ENCODE measurements at regions not wholly inside any gene's neighbourhood (a gene's known extent, or its start where the extent isn't known, plus 50 kb on each side); places are given as distances from the start of the nearest gene placed in this dataset.

- no peaks in the 10 kb centered on the region for H3K4me1 ChIP-seq (ENCODE audit: insufficient read depth, low read length, poor library complexity, severe bottlenecking)
- no peaks in the 10 kb centered on the region for H3K27me3 ChIP-seq (replicated peaks; ENCODE audit: insufficient read depth, low read depth, low read length, poor library complexity)
- no peak overlapping the region for H3K27ac ChIP-seq (ENCODE audit: low read depth, low read length, poor library complexity, severe bottlenecking)
- ChIA-PET POLR2A (ENCODE audit: low non-redundant PET) (no interaction called here), CTCF (no interaction called here)
- no peaks in the 10 kb centered on the region for H3K36me3 ChIP-seq (ENCODE audit: insufficient read depth, low read length, poor library complexity, severe bottlenecking)
- DNase-seq (ENCODE audit: low spot score), result no peak
- no peak for TF ChIP-seq CTCF (conservative IDR thresholded peaks at IDR 0.05; ENCODE audit: low read depth, low read length)
- TF ChIP-seq EZH2 (IDR thresholded peaks at IDR 0.05; ENCODE audit: borderline replicate concordance, low read depth, low read length, poor library complexity, severe bottlenecking), result no peak
- peaks cover 3% of the 10 kb centered on the region for H3K9me3 ChIP-seq (ENCODE audit: low read depth, low read length, poor library complexity, severe bottlenecking)
- H3K4me3 ChIP-seq (ENCODE audit: low read depth, low read length, poor library complexity, severe bottlenecking), result no peak overlapping the region
- intact Hi-C loops (cut with micrococcal nuclease; ENCODE audit: unreplicated experiment), result no loop called here
- BruUV-seq (replicated peaks), result no TSS peak
These were observed 70.3 kb upstream of the ZNF521 start for GRCh38 chr18:25422230-25422629.

GRCh38 chr18:25420077-25420825 is 68.3 kb upstream of the ZNF521 start:
- no peak for DNase-seq (ENCODE audit: low spot score)
- BruUV-seq (replicated peaks), result no TSS peak
- POLR2A ChIA-PET (ENCODE audit: low non-redundant PET), result no interaction called here
- CTCF ChIA-PET, result no interaction called here
- no peak overlapping the region for H3K4me3 ChIP-seq (ENCODE audit: low read depth, low read length, poor library complexity, severe bottlenecking)
- no peaks in the 10 kb centered on the region for H3K27me3 ChIP-seq (replicated peaks; ENCODE audit: insufficient read depth, low read depth, low read length, poor library complexity)
- TF ChIP-seq EZH2 (IDR thresholded peaks at IDR 0.05; ENCODE audit: borderline replicate concordance, low read depth, low read length, poor library complexity, severe bottlenecking) (no peak), CTCF (conservative IDR thresholded peaks at IDR 0.05; ENCODE audit: low read depth, low read length) (no peak)
- H3K9me3 ChIP-seq (ENCODE audit: low read depth, low read length, poor library complexity, severe bottlenecking), result peaks cover 3% of the 10 kb centered on the region
- no peaks in the 10 kb centered on the region for H3K36me3 ChIP-seq (ENCODE audit: insufficient read depth, low read length, poor library complexity, severe bottlenecking)
- H3K27ac ChIP-seq (ENCODE audit: low read depth, low read length, poor library complexity, severe bottlenecking), result no peak overlapping the region
- H3K4me1 ChIP-seq (ENCODE audit: insufficient read depth, low read length, poor library complexity, severe bottlenecking), result no peaks in the 10 kb centered on the region
- intact Hi-C loops (cut with micrococcal nuclease; ENCODE audit: unreplicated experiment), result no loop called here

- ChIA-PET POLR2A (ENCODE audit: low non-redundant PET) (no interaction called here), CTCF (no interaction called here)
- BruUV-seq (replicated peaks), result no TSS peak
- no peaks in the 10 kb centered on the region for H3K4me1 ChIP-seq (ENCODE audit: insufficient read depth, low read length, poor library complexity, severe bottlenecking)
- no peaks in the 10 kb centered on the region for H3K36me3 ChIP-seq (ENCODE audit: insufficient read depth, low read length, poor library complexity, severe bottlenecking)
- H3K27me3 ChIP-seq (replicated peaks; ENCODE audit: insufficient read depth, low read depth, low read length, poor library complexity), result no peaks in the 10 kb centered on the region
- DNase-seq (ENCODE audit: low spot score), result no peak
- H3K27ac ChIP-seq (ENCODE audit: low read depth, low read length, poor library complexity, severe bottlenecking), result no peak overlapping the region
- TF ChIP-seq CTCF (conservative IDR thresholded peaks at IDR 0.05; ENCODE audit: low read depth, low read length) (no peak), EZH2 (IDR thresholded peaks at IDR 0.05; ENCODE audit: borderline replicate concordance, low read depth, low read length, poor library complexity, severe bottlenecking) (no peak)
- H3K4me3 ChIP-seq (ENCODE audit: low read depth, low read length, poor library complexity, severe bottlenecking), result no peak overlapping the region
- intact Hi-C loops (cut with micrococcal nuclease; ENCODE audit: unreplicated experiment), result no loop called here
- H3K9me3 ChIP-seq (ENCODE audit: low read depth, low read length, poor library complexity, severe bottlenecking), result no peaks in the 10 kb centered on the region
These were observed 64.4 kb upstream of the ZNF521 start for GRCh38 chr18:25416374-25416773.

All from A673 (cell line).